Peyer's patch (tissue), 4 donors: ENCODE measurements at regions not wholly inside any gene's neighbourhood (a gene's known extent, or its start where the extent isn't known, plus 50 kb on each side); places are given as distances from the start of the nearest gene placed in this dataset.

ENCODE experiments used
- CTCF ChIP-seq, 6 experiments: fragments of 450-650 bp in 4 of 6; fragments of 200-600 bp in 2 of 6; sonication (generic) in 1 of 6; IDR thresholded peaks; one replicate each; pipeline ENCODE4 v1.5.1; 2017 to 2019; ENCODE audit warnings: antibody characterized with exemption in 6 of 6, mild to moderate bottlenecking in 3 of 6, moderate library complexity in 1 of 6
- POLR2A ChIP-seq, 2 donors: fragments of 450-650 bp; IDR thresholded peaks; one replicate each; pipeline ENCODE4 v1.5.1; 2017; ENCODE audit warnings: antibody characterized with exemption in 2 of 2, mild to moderate bottlenecking in 2 of 2, moderate library complexity in 2 of 2

DNA sequence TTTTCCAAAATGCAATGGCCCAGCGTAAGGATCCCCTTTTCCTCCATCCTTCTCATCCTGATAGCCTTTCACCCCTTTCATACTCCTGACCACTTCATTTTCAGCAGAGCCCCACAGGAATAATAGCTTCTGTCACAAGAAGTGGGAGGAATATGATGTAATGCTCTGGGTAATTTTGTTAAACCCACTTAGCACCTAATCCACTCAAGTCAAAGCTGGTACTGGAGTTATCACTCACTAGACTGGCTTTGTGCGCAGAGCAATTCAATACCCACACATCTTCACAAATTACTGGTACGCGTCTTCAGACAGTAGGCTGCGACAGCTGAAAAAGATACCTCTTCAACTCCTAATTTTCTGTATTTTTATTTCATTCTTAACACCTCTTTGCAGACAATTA is 2232.8 kb upstream of the WWC1 start:
- TF ChIP-seq CTCF (IDR thresholded peaks at IDR 0.05) (no peak), POLR2A (IDR thresholded peaks at IDR 0.05) (no peak)
